RPMI7951 (cell line): ENCODE measurements at regions not wholly inside any gene's neighbourhood (a gene's known extent, or its start where the extent isn't known, plus 50 kb on each side); places are given as distances from the start of the nearest gene placed in this dataset.

ENCODE experiments used
- DNase-seq: peaks from one replicate; pipeline ENCODE4 v3.0.0-alpha.2; 2012; ENCODE audit warnings: low read depth

GRCh38 chr13:36750046-36750445 is 69.0 kb upstream of the RFXAP start:
- DNase-seq: no peak

- no peak for DNase-seq
These were observed 68.6 kb upstream of the RFXAP start for GRCh38 chr13:36750461-36750860.

GRCh38 chr13:36750946-36751345 is 68.1 kb upstream of the RFXAP start:
- no peak for DNase-seq

DNA sequence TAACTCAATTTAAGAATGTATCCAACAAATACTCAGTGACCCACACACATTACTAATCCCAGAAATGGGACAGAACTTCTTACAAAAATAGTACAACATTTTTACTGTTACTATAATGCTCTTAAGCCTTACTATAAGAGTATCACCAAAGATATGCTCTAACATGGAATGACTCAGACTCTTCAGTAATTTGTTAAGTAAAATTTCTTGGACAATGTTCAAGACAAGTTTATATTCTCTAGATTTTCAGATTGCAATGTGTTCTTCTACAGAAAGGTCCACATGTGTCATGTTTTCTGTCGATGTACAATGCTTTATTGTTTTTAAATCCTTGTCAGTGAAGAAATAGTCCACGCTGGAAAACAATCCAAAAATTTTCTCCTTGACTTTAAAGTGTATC is 66.3 kb upstream of the RFXAP start:
- no peak for DNase-seq

- no peak for DNase-seq
These were observed 65.8 kb upstream of the RFXAP start for GRCh38 chr13:36753176-36753575.

GRCh38 chr13:36758345-36758744 is 60.7 kb upstream of the RFXAP start:
- no peak for DNase-seq

GRCh38 chr13:36763126-36763722 is 55.8 kb upstream of the RFXAP start:
- DNase-seq: no peak

DNA sequence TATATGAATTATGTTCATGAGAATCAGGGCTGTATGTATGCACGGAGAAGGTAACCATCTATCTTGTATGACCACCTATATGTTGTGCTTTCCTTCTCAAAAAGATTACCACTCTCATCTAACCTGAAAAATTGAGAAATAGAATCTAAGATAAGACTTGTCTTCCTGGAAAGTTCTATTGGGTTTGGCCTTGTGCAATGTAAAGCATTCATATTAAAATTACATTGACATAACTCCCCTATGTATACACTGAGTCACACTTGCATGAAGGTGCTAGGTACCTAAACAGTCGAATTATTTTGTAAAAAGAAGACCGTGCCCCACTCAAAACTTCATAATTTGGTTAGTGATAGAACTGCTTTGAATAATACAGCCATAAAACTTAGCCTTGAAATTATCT is 54.5 kb upstream of the RFXAP start:
- DNase-seq: no peak

DNA sequence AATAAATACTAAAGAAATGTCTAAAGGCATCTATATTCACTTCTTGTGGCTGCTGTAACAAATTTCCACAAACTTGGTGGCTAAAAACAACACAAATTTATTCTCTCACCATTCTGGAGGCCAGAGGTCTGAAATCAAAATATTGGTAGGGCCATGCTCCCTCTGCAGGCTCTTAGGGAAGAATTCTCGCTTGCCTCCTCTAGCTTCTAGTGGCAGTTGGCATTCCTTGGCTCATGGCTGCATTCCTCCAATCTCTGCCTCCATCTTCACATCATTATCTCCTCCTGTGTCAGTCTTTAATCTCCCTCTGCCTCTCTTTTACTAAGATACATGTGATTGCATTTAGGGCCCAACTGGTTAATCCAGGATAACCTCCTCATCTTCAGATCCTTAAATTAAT is 54.1 kb upstream of the RFXAP start:
- DNase-seq: no peak

- DNase-seq: peak; percentile 48
These were observed 52.7 kb upstream of the RFXAP start for GRCh38 chr13:36766295-36766694.

- no peak for DNase-seq
These were observed 51.7 kb upstream of the RFXAP start for GRCh38 chr13:36767276-36767675.

DNA sequence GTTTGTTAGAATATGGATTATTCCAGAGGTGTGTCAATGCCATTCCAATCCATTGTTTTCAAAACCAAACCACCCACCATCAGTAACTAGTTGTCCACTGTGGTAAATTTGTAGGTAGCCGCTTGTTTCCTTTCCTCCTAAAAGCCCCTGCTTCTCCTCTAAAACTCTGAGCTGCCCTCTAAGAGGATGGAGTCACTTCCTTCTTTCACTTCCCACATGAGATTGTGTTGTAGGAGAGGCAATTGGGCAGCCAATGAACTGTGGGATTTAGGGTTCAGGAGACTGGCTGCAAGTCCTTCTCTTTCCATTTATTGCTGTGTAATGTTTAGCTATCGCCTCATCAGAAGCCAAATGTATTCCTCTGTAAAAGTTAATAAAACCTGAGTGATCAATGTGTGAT is 49.9 kb upstream of the RFXAP start:
- no peak for DNase-seq
